ENCODE measurements at regions not wholly inside any gene's neighbourhood (a gene's known extent, or its start where the extent isn't known, plus 50 kb on each side); places are given as distances from the start of the nearest gene placed in this dataset.
"Not testable (repeated sequence)": the region's sequence is repeated elsewhere in the genome, so short reads cannot be mapped to it uniquely, and the experiment has no call there.

DNA sequence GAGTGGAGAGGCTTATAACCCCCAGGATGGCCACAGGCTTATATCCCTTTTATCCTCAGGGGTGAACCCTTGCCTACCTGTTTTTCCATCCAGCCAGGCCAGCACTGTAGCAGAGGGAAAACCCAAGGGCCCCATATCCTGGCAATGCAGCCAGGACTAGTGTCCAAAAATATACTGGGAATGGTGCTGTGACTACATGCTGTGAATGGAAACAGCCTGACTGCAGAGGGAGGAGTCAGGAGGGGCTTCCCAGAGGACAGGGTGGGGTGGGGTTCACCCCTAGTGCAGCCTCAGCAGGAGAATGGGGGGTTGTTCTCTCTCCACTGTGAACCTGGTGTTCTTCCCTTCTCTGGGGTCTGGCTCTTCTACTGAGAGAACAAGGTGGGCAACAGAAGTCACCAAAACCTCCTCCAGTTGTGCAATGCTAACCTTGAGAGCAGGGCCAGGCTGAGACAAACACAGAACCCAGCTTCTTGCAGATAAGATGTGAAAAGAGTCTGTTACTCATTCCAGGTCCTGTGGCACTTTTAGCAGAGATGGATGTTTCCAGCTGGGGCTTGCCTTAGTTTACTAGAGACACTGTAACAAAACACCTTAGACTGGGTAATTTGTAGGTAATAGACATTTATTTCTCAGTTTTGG, 198.2 kb upstream of the PLGLB2 start:
- DNase-seq (ENCODE audit: low read depth); H3K4me3 ChIP-seq (ENCODE audit: low read length): not testable (repeated sequence)

DNA sequence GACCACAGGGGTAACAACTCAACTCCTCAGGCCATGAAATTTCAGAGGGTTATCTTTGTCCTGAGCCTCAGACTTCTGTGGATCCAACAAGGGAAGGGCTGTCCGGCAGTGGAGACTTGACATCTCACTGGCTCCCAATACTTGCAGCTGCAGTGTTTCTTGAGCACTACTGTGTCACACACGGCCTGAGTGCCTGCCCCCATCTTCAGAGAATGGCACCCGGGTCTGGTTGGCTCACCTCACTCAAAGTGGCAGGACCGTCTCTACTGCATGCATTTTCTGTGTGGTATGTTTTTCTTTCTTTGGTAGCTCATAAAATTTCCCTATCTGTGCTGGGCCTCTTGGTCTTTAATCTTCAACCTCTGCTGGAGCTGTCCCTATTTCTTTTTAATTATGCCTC, 193.2 kb upstream of the PLGLB2 start:
- DNase-seq (ENCODE audit: low read depth); H3K4me3 ChIP-seq (ENCODE audit: low read length): not testable (repeated sequence)

DNA sequence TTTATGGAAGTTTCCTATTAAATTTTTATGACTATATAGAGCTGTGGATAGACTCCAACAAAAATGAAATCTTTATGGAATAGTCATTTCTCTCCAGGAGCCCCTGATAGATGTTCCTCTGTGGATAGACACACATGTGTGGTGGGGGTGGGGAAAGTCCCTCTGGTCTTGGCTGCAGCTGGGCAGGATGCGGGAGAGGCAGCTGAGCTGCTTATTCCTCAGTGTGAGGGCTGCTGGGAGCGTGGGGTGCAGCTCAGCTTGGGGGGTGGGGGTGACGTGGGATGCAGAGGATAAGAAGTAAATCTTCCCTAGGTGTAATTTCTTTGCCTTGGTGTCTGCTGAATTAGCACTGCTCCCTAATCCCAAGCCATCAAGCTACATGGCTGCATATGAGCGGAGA, 192.8 kb upstream of the PLGLB2 start:
- not testable (repeated sequence) for H3K4me3 ChIP-seq (ENCODE audit: low read length); DNase-seq (ENCODE audit: low read depth)

DNA sequence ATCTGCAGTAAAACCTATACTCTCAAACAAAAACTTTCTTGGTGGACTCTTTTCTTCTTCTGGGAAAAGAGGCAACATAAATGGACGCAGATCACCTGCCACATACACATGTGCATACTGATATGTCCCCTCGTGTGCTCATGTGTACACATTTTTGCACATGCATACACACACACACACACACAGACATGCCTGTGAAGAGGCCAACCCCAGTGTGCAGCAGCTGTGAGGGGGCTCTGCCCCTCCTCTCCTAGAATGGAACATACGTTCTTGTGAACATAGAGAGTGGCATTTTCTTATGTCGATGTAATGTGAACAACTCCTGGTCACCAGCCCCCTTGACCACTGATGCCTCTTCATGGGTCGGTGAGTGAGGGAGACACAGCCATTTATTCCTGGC, 188.9 kb upstream of the PLGLB2 start:
- H3K4me3 ChIP-seq (ENCODE audit: low read length); DNase-seq (ENCODE audit: low read depth): not testable (repeated sequence)

DNA sequence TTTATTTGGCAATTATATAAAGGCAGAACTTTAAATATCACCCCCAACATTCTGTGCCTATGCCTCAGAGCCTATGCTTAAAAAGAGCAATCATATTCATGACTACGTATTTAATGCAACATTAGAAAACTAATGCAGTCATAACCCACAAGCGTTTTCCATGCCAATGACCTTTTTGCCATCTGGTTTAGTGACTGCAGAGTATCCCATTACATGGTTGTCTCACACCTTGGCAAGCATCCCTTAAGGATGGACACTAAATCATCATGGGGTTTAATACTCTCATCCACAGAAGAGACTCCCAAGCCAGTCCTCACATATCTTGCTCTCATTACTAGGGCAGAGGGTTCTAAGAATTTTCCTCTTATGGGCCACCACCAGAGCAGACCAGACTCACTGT, 188.2 kb upstream of the PLGLB2 start:
- not testable (repeated sequence) for H3K4me3 ChIP-seq (ENCODE audit: low read length); DNase-seq (ENCODE audit: low read depth)

DNA sequence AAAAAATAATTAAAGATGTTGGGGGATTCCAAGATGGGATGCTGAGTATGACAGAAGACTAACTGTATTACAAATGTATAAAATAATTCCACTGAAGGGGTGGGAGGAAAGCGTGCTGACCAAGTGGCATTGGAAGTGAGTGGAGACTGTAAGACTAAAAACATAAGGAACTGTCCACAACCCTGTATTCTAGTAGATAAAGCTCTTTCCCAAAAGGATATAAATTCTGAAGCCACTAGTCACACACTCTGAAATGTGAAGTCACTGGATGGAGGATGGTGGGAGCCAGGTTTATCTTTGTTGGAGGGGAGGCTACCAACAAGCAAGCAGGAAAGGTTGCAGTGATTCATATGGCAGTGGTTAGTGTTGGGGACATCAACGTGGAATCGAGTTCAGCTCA, 182.8 kb upstream of the PLGLB2 start:
- DNase-seq (ENCODE audit: low read depth); H3K4me3 ChIP-seq (ENCODE audit: low read length): not testable (repeated sequence)

DNA sequence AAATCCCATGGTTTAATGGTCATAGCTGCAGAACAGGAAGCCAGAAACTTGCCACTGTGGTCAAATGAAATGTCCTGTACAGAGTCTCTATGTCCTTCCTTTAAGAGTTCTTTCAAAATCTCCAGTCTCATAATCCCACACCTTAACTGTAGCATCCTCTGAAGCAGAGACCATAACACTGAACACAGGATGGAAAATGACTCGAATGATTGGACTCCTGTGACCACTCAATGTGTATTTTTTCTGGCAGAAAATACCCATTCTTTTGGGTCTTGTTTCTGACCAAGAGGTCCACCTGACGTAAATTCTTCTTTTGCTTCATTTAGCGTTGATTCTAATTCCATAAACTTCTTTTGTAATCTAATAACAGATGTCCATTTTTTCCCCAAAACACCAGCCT, 181.4 kb upstream of the PLGLB2 start:
- not testable (repeated sequence) for DNase-seq (ENCODE audit: low read depth); H3K4me3 ChIP-seq (ENCODE audit: low read length)

DNA sequence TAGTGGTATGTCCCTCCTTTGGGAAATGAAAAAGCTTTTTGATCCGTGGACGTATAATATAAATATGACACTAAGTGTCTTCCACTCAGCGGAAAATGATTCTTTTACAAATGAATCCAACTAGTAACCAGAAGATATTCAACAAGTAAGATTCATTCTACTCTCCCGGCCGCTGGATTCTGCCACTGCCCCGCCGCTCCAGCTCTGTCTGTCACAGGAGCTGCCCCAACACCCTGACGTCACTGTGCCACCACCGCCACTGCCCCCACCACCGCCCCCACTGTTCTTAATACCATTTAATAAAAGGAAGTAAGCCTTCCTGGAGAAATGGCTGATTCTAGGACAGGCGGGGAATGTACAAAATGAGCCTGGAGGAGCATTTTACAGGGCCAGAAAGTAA, 180.8 kb upstream of the PLGLB2 start:
- H3K4me3 ChIP-seq (ENCODE audit: low read length); DNase-seq (ENCODE audit: low read depth): not testable (repeated sequence)

DNA sequence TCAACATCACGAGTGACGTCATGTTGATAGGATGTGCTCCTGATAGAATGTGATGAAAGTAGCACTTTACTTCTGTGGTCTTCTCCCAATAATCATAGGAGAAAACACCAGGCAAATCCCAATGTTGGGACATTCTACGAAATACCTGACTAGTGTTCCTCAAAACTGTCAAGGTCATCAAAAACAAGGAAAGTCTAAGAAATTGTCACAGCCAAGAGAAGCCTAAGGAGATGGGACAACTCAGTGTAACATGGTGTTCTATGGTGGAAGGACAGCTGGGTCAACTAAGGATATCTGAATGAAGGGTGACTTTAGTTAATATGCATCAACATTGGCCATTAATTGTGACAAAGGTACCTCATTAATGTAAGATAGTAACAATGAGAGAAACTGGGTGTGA, 180.0 kb upstream of the PLGLB2 start:
- not testable (repeated sequence) for DNase-seq (ENCODE audit: low read depth); H3K4me3 ChIP-seq (ENCODE audit: low read length)

DNA sequence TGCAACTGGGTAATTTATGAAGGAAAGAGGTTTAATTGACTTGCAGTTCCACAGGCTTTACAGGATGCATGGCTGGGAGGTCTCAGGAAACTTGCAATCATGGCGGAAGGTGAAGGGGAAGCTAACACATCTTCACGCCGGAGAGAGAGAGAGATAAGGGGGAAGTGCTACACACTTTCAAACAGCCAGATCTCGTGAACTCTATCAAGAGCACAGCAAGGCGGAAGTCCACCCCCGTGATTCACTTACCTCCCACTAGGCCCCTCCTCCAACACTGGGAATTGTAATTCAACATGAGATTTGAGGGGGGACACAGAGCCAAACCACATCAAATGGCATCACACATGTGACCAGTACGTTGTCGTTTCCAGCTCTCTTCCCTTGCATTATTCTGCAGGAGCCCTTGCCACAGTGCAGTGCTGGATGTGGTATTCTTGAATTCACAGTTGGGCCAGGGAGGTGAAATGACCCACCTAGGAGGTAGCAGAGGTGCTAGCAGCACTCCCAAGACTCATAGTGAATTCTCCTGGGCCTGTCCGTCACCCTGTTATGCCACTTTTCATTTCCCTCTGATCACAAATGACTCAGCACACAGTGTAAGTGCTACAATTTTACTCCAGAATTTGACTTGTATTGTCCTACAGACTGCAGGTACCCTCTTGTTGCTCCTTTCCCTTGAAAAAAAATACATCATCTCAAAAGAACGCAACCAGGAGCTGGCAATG, 179.2 kb upstream of the PLGLB2 start:
- H3K4me3 ChIP-seq (ENCODE audit: low read length); DNase-seq (ENCODE audit: low read depth): not testable (repeated sequence)

DNA sequence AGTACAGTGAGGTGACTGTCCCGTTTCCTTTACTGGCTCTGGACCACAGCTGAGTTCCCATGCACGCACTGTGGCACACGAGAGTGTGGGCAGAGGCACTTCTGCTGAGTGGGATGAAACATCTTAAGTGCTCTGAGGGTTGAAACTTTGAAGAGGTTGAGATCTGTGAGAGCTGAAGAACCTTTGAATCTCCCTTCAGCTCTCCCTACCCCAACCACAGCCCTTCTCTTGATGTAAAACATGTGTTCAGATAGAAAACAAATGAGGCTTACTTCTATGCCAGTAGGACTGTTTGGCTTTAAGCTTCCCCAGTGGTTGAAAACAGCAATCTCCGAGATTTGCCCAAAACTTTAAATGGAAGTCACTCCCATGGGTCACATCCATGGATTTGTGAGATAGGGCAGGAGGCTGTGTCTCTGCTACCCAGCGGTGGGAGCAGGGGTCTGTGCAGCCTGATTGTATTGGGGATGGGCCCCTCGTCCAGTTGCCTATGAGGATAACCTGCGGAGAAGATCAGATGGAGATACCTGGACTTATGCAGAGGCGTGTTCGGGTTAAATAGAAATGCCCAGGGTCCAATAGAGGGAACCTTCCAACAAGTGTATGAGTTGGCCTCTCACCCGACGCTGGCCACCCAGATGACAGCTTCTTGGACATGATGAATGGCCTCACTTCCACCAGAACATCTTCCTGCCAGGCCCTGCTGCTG, 178.0 kb upstream of the PLGLB2 start:
- H3K4me3 ChIP-seq (ENCODE audit: low read length); DNase-seq (ENCODE audit: low read depth): not testable (repeated sequence)

DNA sequence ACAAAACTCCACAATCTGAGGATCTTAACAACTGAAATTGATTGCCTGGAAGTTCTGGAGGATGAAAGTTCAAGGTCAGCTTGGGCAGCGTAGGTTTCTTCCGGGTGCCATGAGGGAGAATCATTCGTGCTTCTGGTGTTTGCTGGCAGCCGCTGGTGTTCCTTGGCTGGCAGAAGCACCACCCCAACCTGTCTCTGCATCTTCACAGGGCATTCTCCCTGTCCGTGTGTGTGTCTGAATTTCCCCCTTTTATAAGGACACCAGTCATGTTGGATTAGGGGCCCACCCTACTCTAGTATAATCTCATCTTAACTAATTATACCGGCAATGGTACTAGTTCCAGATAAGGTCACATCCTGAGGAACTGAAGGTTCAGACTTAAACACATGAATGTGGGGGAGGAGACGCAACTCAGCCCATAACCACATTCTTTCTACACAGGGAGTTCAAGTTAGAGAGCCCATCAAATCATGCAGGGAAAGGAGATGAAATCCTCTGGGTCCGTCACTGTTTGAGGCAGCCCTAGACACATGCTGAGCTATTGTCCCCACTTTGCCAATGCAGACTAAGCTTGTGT, 175.9 kb upstream of the PLGLB2 start:
- H3K4me3 ChIP-seq (ENCODE audit: low read length); DNase-seq (ENCODE audit: low read depth): not testable (repeated sequence)

DNA sequence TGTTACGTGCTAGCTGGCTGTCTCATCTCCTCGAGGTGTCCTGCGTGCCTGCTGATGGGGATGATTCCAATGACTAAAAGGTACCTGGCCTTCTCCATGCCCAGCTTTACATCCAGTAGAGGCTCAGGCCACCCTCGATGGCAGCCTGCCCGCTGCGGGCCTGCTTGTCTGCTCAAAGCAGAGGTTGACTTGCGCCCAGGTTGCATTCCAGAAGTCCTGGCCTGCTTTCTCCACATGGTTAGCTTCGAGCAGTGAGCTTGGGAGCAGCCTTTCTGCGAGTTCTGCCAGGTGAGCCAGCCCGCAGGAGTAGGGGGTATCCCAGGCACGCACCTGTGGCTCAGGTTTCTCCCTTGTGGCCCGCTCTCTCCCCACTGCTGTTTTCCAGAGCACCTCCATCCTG, 175.0 kb upstream of the PLGLB2 start:
- not testable (repeated sequence) for DNase-seq (ENCODE audit: low read depth); H3K4me3 ChIP-seq (ENCODE audit: low read length)

DNA sequence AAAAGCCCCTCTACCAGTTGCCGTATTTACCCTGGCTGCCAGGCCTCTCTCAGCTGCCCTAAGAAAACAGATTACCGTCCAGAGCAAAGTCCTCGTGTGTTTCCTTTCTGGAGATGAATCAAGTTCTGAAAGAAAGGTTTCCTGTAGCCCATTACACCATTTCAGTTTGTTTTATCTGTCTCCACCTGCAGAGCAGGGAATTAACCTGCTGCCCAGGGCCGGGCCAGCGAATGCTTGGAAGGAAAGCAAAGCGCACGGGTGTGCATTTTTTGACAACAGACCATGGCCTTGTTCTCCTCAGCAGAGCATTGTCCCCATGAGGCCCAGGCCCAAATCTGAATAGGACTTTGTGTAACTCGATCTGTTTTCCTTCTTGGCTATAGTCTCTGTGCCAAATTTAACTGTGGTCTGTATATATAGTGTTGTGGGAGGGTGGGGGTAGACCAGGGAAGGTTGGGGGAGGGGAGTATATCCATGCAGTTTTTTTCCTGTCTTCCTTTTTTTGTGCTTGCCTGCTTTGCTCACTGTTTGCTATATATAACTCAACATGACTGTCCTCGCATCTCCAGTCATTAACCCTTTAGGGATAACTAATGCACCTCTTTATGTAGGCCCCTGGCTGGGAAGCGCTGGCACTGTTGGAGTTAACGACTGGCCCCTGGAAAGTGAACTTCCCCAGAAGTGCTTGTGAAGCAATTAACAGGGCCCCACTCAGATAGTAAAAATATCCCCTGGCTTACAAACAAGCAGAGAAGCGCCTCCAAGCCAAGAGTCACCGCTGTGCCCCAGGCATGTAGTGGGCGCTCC, 174.3 kb upstream of the PLGLB2 start:
- DNase-seq (ENCODE audit: low read depth); H3K4me3 ChIP-seq (ENCODE audit: low read length): not testable (repeated sequence)

DNA sequence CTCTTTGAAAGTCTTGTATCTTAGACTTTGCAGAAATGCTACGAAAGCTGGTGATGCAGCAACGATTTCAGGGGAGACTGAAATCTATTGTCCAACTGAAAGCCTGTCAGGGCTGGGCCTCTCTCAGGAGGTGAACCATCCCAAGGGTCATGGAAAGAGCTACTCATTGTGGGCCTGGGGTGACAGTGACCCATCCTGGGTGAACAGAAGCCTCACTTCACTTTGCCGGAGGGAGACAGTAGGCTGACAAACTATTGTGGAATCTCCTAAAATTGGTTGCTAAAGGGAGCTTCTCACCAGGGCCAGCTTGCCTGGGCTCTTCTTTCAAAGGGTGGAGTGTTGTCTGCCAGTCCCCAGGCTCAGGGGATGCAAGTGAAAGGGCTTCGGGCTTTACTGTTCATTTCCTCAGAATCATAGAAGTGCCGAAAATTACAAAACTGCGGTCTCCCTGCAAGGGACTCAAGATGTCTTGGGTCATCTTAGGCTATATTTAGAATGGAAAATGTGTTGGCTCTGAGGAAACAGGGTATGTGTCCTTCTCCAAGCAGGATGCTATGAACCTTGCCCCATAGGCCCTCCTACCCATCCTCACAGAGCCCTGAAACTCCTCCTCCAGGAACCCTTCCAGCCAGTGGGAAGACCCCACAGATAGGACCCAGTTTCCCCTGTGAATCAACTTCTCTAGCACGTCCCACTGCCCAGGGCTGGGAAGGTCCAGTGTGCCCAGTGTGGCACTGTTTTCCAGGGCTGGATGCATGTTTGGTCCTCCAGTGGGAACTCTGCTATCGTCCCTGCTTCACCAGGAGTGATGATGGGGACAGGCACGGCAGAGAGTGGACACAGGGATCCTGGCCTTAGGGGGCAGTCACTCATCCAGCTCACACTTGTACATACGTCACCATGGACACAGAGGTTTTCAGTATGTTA, 173.4 kb upstream of the PLGLB2 start:
- H3K4me3 ChIP-seq (ENCODE audit: low read length); DNase-seq (ENCODE audit: low read depth): not testable (repeated sequence)

DNA sequence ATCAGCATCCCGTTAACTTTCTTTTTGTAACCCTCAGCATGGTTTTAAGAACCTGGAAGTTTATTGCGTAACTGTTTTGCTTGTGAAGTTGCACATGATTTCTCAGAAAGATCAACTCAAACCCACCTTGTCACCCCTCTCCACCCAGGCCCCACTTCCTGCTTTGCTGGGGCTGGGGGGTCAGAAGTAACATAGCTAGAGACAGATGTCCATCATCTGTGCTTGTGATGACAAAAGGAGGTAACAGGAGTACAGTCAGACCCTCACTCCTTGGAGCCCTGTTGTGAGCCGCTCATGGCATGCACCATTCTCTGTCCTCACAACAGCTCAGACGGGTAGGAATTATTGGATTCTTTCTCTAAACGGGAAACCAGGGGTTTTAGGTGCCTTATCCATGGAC, 172.7 kb upstream of the PLGLB2 start:
- not testable (repeated sequence) for H3K4me3 ChIP-seq (ENCODE audit: low read length); DNase-seq (ENCODE audit: low read depth)

DNA sequence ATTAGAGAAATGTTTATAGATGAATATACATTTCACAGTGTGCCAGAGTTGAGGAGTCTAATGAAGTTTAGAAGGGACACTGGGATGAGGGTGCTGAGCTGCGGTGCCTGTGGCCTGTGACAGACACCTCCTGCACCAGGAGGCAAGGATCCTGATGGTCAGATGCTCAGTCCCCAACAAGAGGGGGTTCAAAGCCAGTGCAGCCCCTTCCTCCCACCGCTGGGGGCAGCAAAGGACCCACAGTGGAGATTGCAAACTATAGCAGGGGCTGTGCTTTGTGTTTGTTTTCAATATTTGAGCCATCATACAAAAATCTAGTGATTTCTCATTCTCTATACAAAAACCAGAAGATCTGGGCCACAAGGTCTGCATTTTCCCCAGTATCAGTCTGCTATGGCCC, 170.5 kb upstream of the PLGLB2 start:
- not testable (repeated sequence) for H3K4me3 ChIP-seq (ENCODE audit: low read length); DNase-seq (ENCODE audit: low read depth)

DNA sequence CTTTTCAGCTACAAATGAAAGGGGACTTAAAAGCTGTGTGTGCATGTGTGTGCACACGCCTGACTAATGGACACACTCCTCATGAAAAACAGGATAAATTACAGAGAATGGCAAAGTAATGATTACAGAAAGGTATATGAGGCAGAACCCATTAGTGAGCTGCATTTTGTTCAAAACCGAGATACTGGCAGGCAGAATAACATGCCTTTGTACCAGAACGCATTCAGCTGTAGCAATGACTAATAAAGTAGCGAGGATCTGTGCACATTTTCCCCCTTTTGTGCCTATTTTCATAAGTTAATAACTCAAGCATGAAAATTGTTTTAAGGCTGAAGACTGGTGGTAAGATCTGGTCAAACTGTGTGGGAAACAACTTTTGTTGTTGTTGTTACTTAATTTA, 165.7 kb upstream of the PLGLB2 start:
- H3K4me3 ChIP-seq (ENCODE audit: low read length); DNase-seq (ENCODE audit: low read depth): not testable (repeated sequence)

Measured in retinal pigment epithelial cell (primary cell).